Activated gamma-delta T cell treated with Interleukin-2 at 50 U/mL for 16 hours (primary cell): ENCODE measurements at regions not wholly inside any gene's neighbourhood (a gene's known extent, or its start where the extent isn't known, plus 50 kb on each side); places are given as distances from the start of the nearest gene placed in this dataset.
A peak's percentile ranks its signal among the peaks of the same experiment; 100 is the strongest.
"Not testable (repeated sequence)": the region's sequence is repeated elsewhere in the genome, so short reads cannot be mapped to it uniquely, and the experiment has no call there.

Experiments used
- DNase-seq: peaks from one replicate; pipeline ENCODE4 v3.0.0-alpha.2; 2020

GRCh38 chr9:42437057-42437759 lies 253.7 kb downstream of the SPATA31A6 start:
- not testable (repeated sequence) for DNase-seq

GRCh38 chr9:42442680-42443079 lies 259.2 kb downstream of the SPATA31A6 start:
- not testable (repeated sequence) for DNase-seq

GRCh38 chr9:42443414-42443813 lies 260.0 kb downstream of the SPATA31A6 start:
- DNase-seq = not testable (repeated sequence)

- not testable (repeated sequence) for DNase-seq
Observed at GRCh38 chr9:42461436-42461835, 278.0 kb downstream of the SPATA31A6 start.

- DNase-seq = not testable (repeated sequence)
Observed at GRCh38 chr9:42461863-42462262, 278.4 kb downstream of the SPATA31A6 start.

GRCh38 chr9:42463981-42464380 lies 280.5 kb downstream of the SPATA31A6 start:
- DNase-seq = not testable (repeated sequence)

GRCh38 chr9:42470577-42470976 lies 287.1 kb downstream of the SPATA31A6 start:
- DNase-seq = not testable (repeated sequence)

GRCh38 chr9:42490989-42491388 lies 307.5 kb downstream of the SPATA31A6 start:
- not testable (repeated sequence) for DNase-seq

- not testable (repeated sequence) for DNase-seq
Observed at GRCh38 chr9:42502620-42503264, 319.3 kb downstream of the SPATA31A6 start.

- DNase-seq = not testable (repeated sequence)
Observed at GRCh38 chr9:42508111-42508510, 324.7 kb downstream of the SPATA31A6 start.

- not testable (repeated sequence) for DNase-seq
Observed at GRCh38 chr9:42513535-42513934, 330.1 kb downstream of the SPATA31A6 start.

GRCh38 chr9:42534325-42534983 lies 351.0 kb downstream of the SPATA31A6 start:
- DNase-seq = not testable (repeated sequence)

GRCh38 chr9:42534984-42535325 lies 351.5 kb downstream of the SPATA31A6 start:
- DNase-seq = peak; percentile 3

- DNase-seq = not testable (repeated sequence)
Observed at GRCh38 chr9:42550789-42551357, 367.4 kb downstream of the SPATA31A6 start.

- DNase-seq = not testable (repeated sequence)
Observed at GRCh38 chr9:42568530-42568929, 385.1 kb downstream of the SPATA31A6 start.

GRCh38 chr9:42568942-42569556 lies 385.6 kb downstream of the SPATA31A6 start:
- not testable (repeated sequence) for DNase-seq

- not testable (repeated sequence) for DNase-seq
Observed at GRCh38 chr9:42577851-42578250, 394.4 kb downstream of the SPATA31A6 start.
